PC-3 (cell line): ENCODE measurements at regions not wholly inside any gene's neighbourhood (a gene's known extent, or its start where the extent isn't known, plus 50 kb on each side); places are given as distances from the start of the nearest gene placed in this dataset.

Source experiments
- EZH2 ChIP-seq: fragments of 300-600 bp; sonication (generic); IDR thresholded peaks from one replicate; pipeline ENCODE4 v1.6.1; 2017; ENCODE audit warnings: antibody characterized with exemption, mild to moderate bottlenecking, low read length; ENCODE audit not compliant: unreplicated experiment
- EZH2phosphoT487 ChIP-seq: fragments of 300-600 bp; sonication (generic); IDR thresholded peaks from 2 replicates; pipeline ENCODE4 v1.6.1; 2018; ENCODE audit warnings: mild to moderate bottlenecking, antibody characterized with exemption, low read length, borderline replicate concordance
- TF ChIP-seq, protein P1 (sequence below): fragments of 300-600 bp; sonication (generic); conservative IDR thresholded peaks from 2 replicates; pipeline ENCODE4 v1.5.1; 2017; ENCODE audit warnings: antibody characterized with exemption, low read depth, mild to moderate bottlenecking, low read length

DNA sequence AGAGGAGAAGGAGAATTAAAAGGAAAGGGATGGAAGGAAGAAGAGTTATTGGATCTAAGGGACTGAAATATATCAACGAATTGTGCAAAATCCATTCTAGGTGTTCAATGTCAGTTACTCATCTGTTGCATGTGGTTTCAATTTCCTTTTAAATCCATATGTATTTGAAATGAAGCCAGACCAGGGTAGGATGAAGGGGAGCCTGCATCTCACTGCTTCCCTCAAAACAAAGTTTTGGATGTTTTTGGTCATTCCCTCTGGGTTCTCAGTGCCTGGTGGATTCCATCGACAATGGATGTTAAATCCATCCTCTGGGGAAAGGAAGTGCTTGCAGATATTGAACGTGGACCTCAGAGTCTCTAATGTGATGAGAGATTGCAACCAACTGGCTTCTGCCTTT is 103.5 kb upstream of the XYLT1 start:
- TF ChIP-seq EZH2phosphoT487 (no peak), EZH2 (no peak)
- TF ChIP-seq, protein P1, sequence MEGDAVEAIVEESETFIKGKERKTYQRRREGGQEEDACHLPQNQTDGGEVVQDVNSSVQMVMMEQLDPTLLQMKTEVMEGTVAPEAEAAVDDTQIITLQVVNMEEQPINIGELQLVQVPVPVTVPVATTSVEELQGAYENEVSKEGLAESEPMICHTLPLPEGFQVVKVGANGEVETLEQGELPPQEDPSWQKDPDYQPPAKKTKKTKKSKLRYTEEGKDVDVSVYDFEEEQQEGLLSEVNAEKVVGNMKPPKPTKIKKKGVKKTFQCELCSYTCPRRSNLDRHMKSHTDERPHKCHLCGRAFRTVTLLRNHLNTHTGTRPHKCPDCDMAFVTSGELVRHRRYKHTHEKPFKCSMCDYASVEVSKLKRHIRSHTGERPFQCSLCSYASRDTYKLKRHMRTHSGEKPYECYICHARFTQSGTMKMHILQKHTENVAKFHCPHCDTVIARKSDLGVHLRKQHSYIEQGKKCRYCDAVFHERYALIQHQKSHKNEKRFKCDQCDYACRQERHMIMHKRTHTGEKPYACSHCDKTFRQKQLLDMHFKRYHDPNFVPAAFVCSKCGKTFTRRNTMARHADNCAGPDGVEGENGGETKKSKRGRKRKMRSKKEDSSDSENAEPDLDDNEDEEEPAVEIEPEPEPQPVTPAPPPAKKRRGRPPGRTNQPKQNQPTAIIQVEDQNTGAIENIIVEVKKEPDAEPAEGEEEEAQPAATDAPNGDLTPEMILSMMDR = no peak
